GM12878 (cell line): ENCODE measurements at regions not wholly inside any gene's neighbourhood (a gene's known extent, or its start where the extent isn't known, plus 50 kb on each side); places are given as distances from the start of the nearest gene placed in this dataset.

Experiments
- ATAC-seq: fragments of 200-7000 bp; cut with Tn5 transposase; 3 replicates; pipeline ENCODE4 v1.9.1; 2020; ENCODE audit warnings: mild to moderate bottlenecking, moderate library complexity
- BruUV-seq: library from RNA; stranded (reverse); fragments of 400-500 nt; replicated peaks from 2 replicates; lab custom pipeline; 2021; lab: Mats Ljungman, UMichigan
- CTCF ChIA-PET: fragments of 300-600 bp; sonication (Branson Sonifier 250); formaldehyde crosslinking; extraction: SDS; loops from one replicate; lab custom pipeline; 2021; ENCODE audit warnings: inconsistent platforms; lab: Yijun Ruan, JAX
- POLR2A ChIA-PET: fragments of 350-600 bp; formaldehyde crosslinking; extraction: SDS; loops from one replicate; lab custom pipeline; 2021; ENCODE audit warnings: inconsistent platforms; lab: Charles Lee
- RAD21 ChIA-PET: fragments of 300-600 bp; sonication (Branson Sonifier 250); formaldehyde crosslinking; loops from one replicate; lab custom pipeline; 2023; ENCODE audit warnings: antibody characterized with exemption; ENCODE audit not compliant: unreplicated experiment; lab: Charles Lee
- SMC1A ChIA-PET: fragments of 300-600 bp; sonication (Branson Sonifier 250); formaldehyde crosslinking; loops from one replicate; lab custom pipeline; 2023; ENCODE audit not compliant: unreplicated experiment, uncharacterized antibody; lab: Charles Lee
- DNase-seq: peaks from one replicate; pipeline ENCODE4 v3.0.0-alpha.2; 2011; ENCODE audit warnings: low read depth, low spot score
- FAIRE-seq: peaks from 3 replicates; lab custom pipeline; 2011; peaks lifted over from hg19 to GRCh38; lab: Jason Lieb, UNC
- H2AFZ ChIP-seq: 2 replicates; pipeline ENCODE4 v1.6.0; 2011; ENCODE audit warnings: low read depth, low read length, control low read depth; ENCODE audit not compliant: control insufficient read depth
- H3K27ac ChIP-seq: 2 replicates; pipeline ENCODE4 v1.5.1; 2011; ENCODE audit warnings: control low read depth; ENCODE audit not compliant: control insufficient read depth, insufficient read depth
- H3K27me3 ChIP-seq, 2 experiments: replicated peaks in 1 of 2; 2 replicates each; pipeline versions ENCODE4 v1.6.0 to v1.6.1; 2011; ENCODE audit warnings: low read length in 1 of 2; ENCODE audit not compliant: control insufficient read depth in 2 of 2, insufficient read depth in 2 of 2
- H3K36me3 ChIP-seq, 2 experiments: 2 replicates each; pipeline ENCODE4 v1.5.1; 2011; ENCODE audit warnings: low read length in 1 of 2; ENCODE audit not compliant: control insufficient read depth in 2 of 2, insufficient read depth in 2 of 2
- H3K4me1 ChIP-seq: 2 replicates; pipeline ENCODE4 v1.6.1; 2011; ENCODE audit warnings: mild to moderate bottlenecking, low read length, moderate library complexity, mixed read lengths; ENCODE audit not compliant: control insufficient read depth, insufficient read depth
- H3K4me2 ChIP-seq: 2 replicates; pipeline ENCODE4 v1.6.0; 2011; ENCODE audit warnings: control low read depth; ENCODE audit not compliant: control insufficient read depth, insufficient read depth
- H3K4me3 ChIP-seq: fragments of 200-600 bp; sonication (generic); 2 replicates; pipeline ENCODE4 v1.5.1; 2016
- H3K79me2 ChIP-seq: 2 replicates; pipeline ENCODE4 v1.6.0; 2011; ENCODE audit warnings: low read length; ENCODE audit not compliant: control insufficient read depth, insufficient read depth
- H3K9ac ChIP-seq: 2 replicates; pipeline ENCODE4 v1.8.0; 2011; ENCODE audit warnings: low read length, control low read depth, mixed read lengths; ENCODE audit not compliant: control insufficient read depth, insufficient read depth
- H3K9me3 ChIP-seq: replicated peaks from 3 replicates; pipeline ENCODE4 v1.5.1; 2011; ENCODE audit warnings: mild to moderate bottlenecking, low read length; ENCODE audit not compliant: control insufficient read depth, insufficient read depth
- H4K20me1 ChIP-seq: 2 replicates; pipeline ENCODE4 v1.6.0; 2011; ENCODE audit not compliant: control insufficient read depth, insufficient read depth
- CEBPB ChIP-seq, 2 experiments: fragments of 150-350 bp in 1 of 2; IDR thresholded peaks; 2 replicates each; pipeline ENCODE4 v1.6.1; 2012 to 2014; ENCODE audit warnings: low read depth in 2 of 2, low read length in 2 of 2, borderline replicate concordance in 1 of 2, inconsistent platforms in 1 of 2
- CTCF ChIP-seq, 3 experiments: IDR thresholded peaks in 2 of 3; conservative IDR thresholded peaks in 1 of 3; 2 replicates each; pipeline ENCODE4 v1.5.1; 2011; ENCODE audit warnings: low read depth in 3 of 3, low read length in 3 of 3, mild to moderate bottlenecking in 3 of 3, control low read depth in 2 of 3, moderate library complexity in 2 of 3, inconsistent platforms in 1 of 3, mixed read lengths in 1 of 3; ENCODE audit not compliant: control insufficient read depth in 2 of 3, insufficient read depth in 1 of 3; ENCODE audit errors: extremely low read depth in 1 of 3
- ELK1 ChIP-seq: IDR thresholded peaks from 2 replicates; pipeline ENCODE4 v1.6.1; 2012; ENCODE audit warnings: low read depth, low read length, improper control_type of control experiment
- HDAC2 ChIP-seq: fragments of 200-600 bp; sonication (generic); IDR thresholded peaks from 2 replicates; pipeline ENCODE4 v1.6.1; 2017
- IRF3 ChIP-seq: fragments of 450-650 bp; IDR thresholded peaks from 2 replicates; pipeline ENCODE4 v1.6.1; 2014; ENCODE audit warnings: mild to moderate bottlenecking
- POLR2AphosphoS5 ChIP-seq: IDR thresholded peaks from 2 replicates; pipeline ENCODE4 v1.6.1; 2011; ENCODE audit warnings: mild to moderate bottlenecking, low read length, inconsistent platforms
- TARDBP ChIP-seq: IDR thresholded peaks from 2 replicates; pipeline ENCODE4 v1.6.1; 2016; ENCODE audit warnings: borderline replicate concordance
- USF2 ChIP-seq: IDR thresholded peaks from 2 replicates; pipeline ENCODE4 v1.6.1; 2011; ENCODE audit warnings: low read depth, low read length, improper control_type of control experiment, borderline replicate concordance
- ZBED1 ChIP-seq: IDR thresholded peaks from 2 replicates; pipeline ENCODE4 v1.6.1; 2016; ENCODE audit warnings: borderline replicate concordance
- ZBTB4 ChIP-seq: fragments of 450-650 bp; formaldehyde crosslinking; IDR thresholded peaks from 2 replicates; pipeline ENCODE4 v1.4.0; 2022; ENCODE audit warnings: mild to moderate bottlenecking, moderate library complexity
- WGBS: methylation state at CpG from one replicate; pipeline ENCODE4 v1.1.6; 2016; ENCODE audit warnings: low lambda C conversion rate; ENCODE audit not compliant: insufficient replicate concordance, insufficient coverage; ENCODE audit errors: missing lambda C conversion rate; 5-methylcytosine and 5-hydroxymethylcytosine counted together
- in situ Hi-C: fragments of 300-500 bp; cut with MboI; formaldehyde crosslinking; loops from 9 replicates; pipeline ENCODE4 v1.14.3; 2018; ENCODE audit warnings: mixed read lengths
- intact Hi-C: fragments of 100-400 bp; cut with micrococcal nuclease; formaldehyde crosslinking; loops from one replicate; pipeline ENCODE4 v1.14.2; 2022; ENCODE audit not compliant: unreplicated experiment

- no peak for TF ChIP-seq ZBTB4 (CRISPR knock-in tag)
These were observed 95.9 kb downstream of the PUS7L start (continued) for GRCh38 chr12:43662736-43663135.

- RAD21 ChIA-PET = no interaction called here
- DNase-seq (no peak), FAIRE-seq (no peak), ATAC-seq (no peak)
- no peak overlapping the region for H3K4me2 ChIP-seq
- in situ Hi-C loops = no loop called here
- H3K27me3 ChIP-seq = no peaks in the 10 kb centered on the region; a peak in 1 of 4 replicates
- TF ChIP-seq ZBED1 (no peak), ELK1 (no peak), CTCF (IDR thresholded peaks at IDR 0.05 in 2 of 3, conservative IDR thresholded peaks at IDR 0.05 in 1 of 3; ENCODE audit: control insufficient read depth in 2 of 3, extremely low read depth in 1 of 3, insufficient read depth in 1 of 3, low read depth in 3 of 3, low read length in 3 of 3) (no peak), POLR2AphosphoS5 (no peak), TARDBP (no peak), CEBPB (IDR thresholded peaks at IDR 0.05; ENCODE audit: borderline replicate concordance in 1 of 2, low read depth in 2 of 2, low read length in 2 of 2) (no peak), IRF3 (no peak), USF2 (no peak), HDAC2 (no peak)
- H3K9me3 ChIP-seq = no peaks in the 10 kb centered on the region
- CTCF ChIA-PET = interaction anchor here (0.9 kb wide), 1 partner anchor 10 kb away, joined by 3 read pairs; no protein-coding TSS in a partner anchor
- intact Hi-C loops = no loop called here
- no peak overlapping the region for H3K9ac ChIP-seq
- H3K4me3 ChIP-seq = no peak overlapping the region
- no TSS peak for BruUV-seq
- 0% methylated on average over 1 of the region's 1 CpG for WGBS
- no peaks in the 10 kb centered on the region for H4K20me1 ChIP-seq
- H3K36me3 ChIP-seq = no peaks in the 10 kb centered on the region
- SMC1A ChIA-PET = no interaction called here
- no peaks in the 10 kb centered on the region for H3K4me1 ChIP-seq
- POLR2A ChIA-PET = no interaction called here
- H2AFZ ChIP-seq = no peak overlapping the region
- no peak overlapping the region for H3K27ac ChIP-seq
- H3K79me2 ChIP-seq = no peaks in the 10 kb centered on the region
These were observed 103.0 kb downstream of the PUS7L start for GRCh38 chr12:43655586-43655985.
